Endothelial cell of umbilical vein (primary cell): ENCODE measurements at regions not wholly inside any gene's neighbourhood (a gene's known extent, or its start where the extent isn't known, plus 50 kb on each side); places are given as distances from the start of the nearest gene placed in this dataset.

Experiments used
- BruUV-seq: library from RNA; stranded (reverse); fragments of 400-500 nt; replicated peaks from 2 replicates; lab custom pipeline; 2021; lab: Mats Ljungman, UMichigan
- CTCF ChIA-PET: fragments of 300-600, 350-600 bp; sonication (Branson Sonifier 250); formaldehyde crosslinking; loops from one replicate; lab custom pipeline; 2021; ENCODE audit warnings: antibody characterized with exemption, inconsistent platforms; lab: Charles Lee
- POLR2A ChIA-PET: fragments of 300-600, 350-600 bp; sonication (Branson Sonifier 250); formaldehyde crosslinking; loops from one replicate; lab custom pipeline; 2021; ENCODE audit warnings: antibody characterized with exemption, inconsistent platforms; lab: Charles Lee
- DNase-seq: peaks from one replicate; pipeline ENCODE4 v3.0.0-alpha.2; 2011; ENCODE audit warnings: low read depth, low spot score
- FAIRE-seq: peaks from 2 replicates; lab custom pipeline; 2011; peaks lifted over from hg19 to GRCh38; lab: Jason Lieb, UNC
- H2AFZ ChIP-seq: 2 replicates; pipeline ENCODE4 v1.6.0; 2012; ENCODE audit warnings: low read depth, low read length, control low read depth, inconsistent platforms
- H3K27ac ChIP-seq: 2 replicates; pipeline ENCODE4 v1.5.1; 2011; ENCODE audit warnings: low read depth, mild to moderate bottlenecking, control low read depth, low read length, moderate library complexity; ENCODE audit not compliant: insufficient read depth
- H3K27me3 ChIP-seq, 2 experiments: 2 replicates each; pipeline versions ENCODE4 v1.6.0 to v1.6.1; 2011; ENCODE audit warnings: low read length in 2 of 2, mixed read lengths in 1 of 2; ENCODE audit not compliant: control insufficient read depth in 2 of 2, insufficient read depth in 2 of 2
- H3K36me3 ChIP-seq, 2 experiments: 2 replicates in 1 of 2; 3 replicates in 1 of 2; pipeline ENCODE4 v1.5.1; 2011; ENCODE audit warnings: low read length in 2 of 2, mild to moderate bottlenecking in 1 of 2, moderate library complexity in 1 of 2; ENCODE audit not compliant: control insufficient read depth in 2 of 2, insufficient read depth in 2 of 2; ENCODE audit errors: extremely low read depth in 1 of 2
- H3K4me1 ChIP-seq: 3 replicates; pipeline ENCODE4 v1.5.1; 2011; ENCODE audit warnings: mild to moderate bottlenecking, low read length; ENCODE audit not compliant: control insufficient read depth, insufficient read depth; ENCODE audit errors: extremely low read depth
- H3K4me2 ChIP-seq: 2 replicates; pipeline ENCODE4 v1.6.1; 2011; ENCODE audit warnings: low read length, control low read depth, mixed read lengths; ENCODE audit not compliant: insufficient read depth
- H3K4me3 ChIP-seq, 3 experiments: fragments of 200-600 bp in 1 of 3; sonication (generic), shearing (Covaris generic) in 1 of 3; replicated peaks in 1 of 3; 2 replicates each; pipeline ENCODE4 v1.5.1; 2011 to 2016; ENCODE audit warnings: control low read depth in 3 of 3, low read length in 3 of 3, mild to moderate bottlenecking in 2 of 3, inconsistent platforms in 1 of 3, low read depth in 1 of 3, moderate library complexity in 1 of 3; ENCODE audit not compliant: insufficient read depth in 1 of 3
- H3K79me2 ChIP-seq: 2 replicates; pipeline ENCODE4 v1.6.0; 2012; ENCODE audit warnings: low read length, inconsistent platforms; ENCODE audit not compliant: control insufficient read depth, insufficient read depth
- H3K9ac ChIP-seq: replicated peaks from 2 replicates; pipeline ENCODE3; 2011; ENCODE audit warnings: low read length, control low read depth; ENCODE audit not compliant: insufficient read depth; ENCODE audit errors: extremely low read depth
- H3K9me1 ChIP-seq: replicated peaks from 3 replicates; pipeline ENCODE4 v1.6.0; 2011; ENCODE audit warnings: mild to moderate bottlenecking, low read length; ENCODE audit not compliant: control insufficient read depth, insufficient read depth; ENCODE audit errors: extremely low read depth
- H3K9me3 ChIP-seq: replicated peaks from 2 replicates; pipeline ENCODE4 v1.5.1; 2012; ENCODE audit warnings: low read length, inconsistent platforms; ENCODE audit not compliant: control insufficient read depth, insufficient read depth
- H4K20me1 ChIP-seq: replicated peaks from 2 replicates; pipeline ENCODE3; 2011; ENCODE audit warnings: mild to moderate bottlenecking, low read length; ENCODE audit not compliant: control insufficient read depth, insufficient read depth; ENCODE audit errors: extremely low read depth
- EZH2 ChIP-seq: IDR thresholded peaks from 2 replicates; pipeline ENCODE4 v1.6.1; 2012; ENCODE audit warnings: borderline replicate concordance, low read depth, mild to moderate bottlenecking, moderate library complexity, low read length, inconsistent platforms; ENCODE audit not compliant: severe bottlenecking
- FOS ChIP-seq: IDR thresholded peaks from 2 replicates; pipeline ENCODE4 v1.6.1; 2011; ENCODE audit warnings: mild to moderate bottlenecking, low read length, moderate library complexity, borderline replicate concordance; ENCODE audit not compliant: insufficient read depth
- GATA2 ChIP-seq: IDR thresholded peaks from 2 replicates; pipeline ENCODE4 v1.7.0; 2011; ENCODE audit warnings: low read depth, mild to moderate bottlenecking, moderate library complexity, mixed read lengths, low read length; ENCODE audit not compliant: insufficient read length, insufficient read depth
- JUN ChIP-seq: IDR thresholded peaks from 2 replicates; pipeline ENCODE4 v1.6.1; 2011; ENCODE audit warnings: borderline replicate concordance, low read depth; ENCODE audit not compliant: insufficient read length, insufficient read depth
- MYC ChIP-seq: IDR thresholded peaks from one replicate; pipeline ENCODE4 v1.6.1; 2011; ENCODE audit warnings: mild to moderate bottlenecking, low read depth, low read length
- POLR2A ChIP-seq: IDR thresholded peaks from 2 replicates; pipeline ENCODE4 v1.6.1; 2012; ENCODE audit warnings: low read depth, mild to moderate bottlenecking, control low read depth, low read length
- POLR2AphosphoS5 ChIP-seq: IDR thresholded peaks from 2 replicates; pipeline ENCODE4 v1.6.1; 2012; ENCODE audit warnings: low read depth, mild to moderate bottlenecking, control low read depth, low read length, moderate library complexity; ENCODE audit not compliant: insufficient read depth
- dilution Hi-C: fragments of 300-500 bp; cut with MboI; formaldehyde crosslinking; loops from one replicate; pipeline ENCODE4 v1.15.0; 2019; ENCODE audit warnings: low sequenced_read_pairs; ENCODE audit not compliant: extremely low pct_ligation_motif_present
- intact Hi-C: fragments of 100-400 bp; cut with micrococcal nuclease; formaldehyde crosslinking; loops from one replicate; pipeline ENCODE4 v1.10.0; 2022
- TF ChIP-seq, protein P1 (sequence below), 2 donors: IDR thresholded peaks; 1 replicate in 1 of 2; 2 replicates in 1 of 2; pipeline ENCODE4 v1.5.1; 2011; ENCODE audit warnings: low read length in 2 of 2, mild to moderate bottlenecking in 2 of 2, moderate library complexity in 2 of 2, control low read depth in 1 of 2, inconsistent platforms in 1 of 2, low read depth in 1 of 2; ENCODE audit not compliant: insufficient read depth in 1 of 2; ENCODE audit errors: extremely low read depth in 1 of 2
- TF ChIP-seq, protein P2 (sequence below): IDR thresholded peaks from 2 replicates; pipeline ENCODE4 v1.6.1; 2011; ENCODE audit not compliant: insufficient read depth, insufficient read length

DNA sequence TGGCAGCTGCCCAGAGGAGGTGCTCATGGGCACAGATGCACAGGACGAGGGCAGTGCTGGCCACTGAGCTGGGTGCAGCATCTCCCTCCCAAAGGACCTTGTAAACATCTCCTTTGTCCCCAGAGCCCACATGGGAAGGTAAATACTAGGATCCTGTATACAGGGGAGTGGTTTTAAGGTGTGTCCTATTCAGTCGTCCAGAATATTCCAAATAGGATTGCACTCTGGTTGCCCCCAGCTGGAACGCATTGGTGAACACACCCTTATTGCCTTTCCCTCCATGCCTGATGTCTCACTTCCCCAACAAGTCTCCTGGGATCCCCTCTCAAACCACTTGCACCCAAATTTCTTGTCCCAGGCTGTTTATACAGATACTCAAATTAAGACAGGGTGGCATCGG lies 152.0 kb upstream of the PCBD1 start:
- Histone ChIP-seq H3K4me3 (no peak overlapping the region), H3K9me3 (no peaks in the 10 kb centered on the region), H3K27me3 (no peaks in the 10 kb centered on the region), H4K20me1 (no peaks in the 10 kb centered on the region), H3K36me3 (no peaks in the 10 kb centered on the region), H3K4me1 (no peaks in the 10 kb centered on the region), H3K9me1 (no peaks in the 10 kb centered on the region), H3K27ac (no peak overlapping the region), H2AFZ (no peak overlapping the region), H3K9ac (no peak overlapping the region), H3K79me2 (no peaks in the 10 kb centered on the region), H3K4me2 (no peak overlapping the region)
- ChIA-PET CTCF (no interaction called here), POLR2A (no interaction called here)
- no TSS peak for BruUV-seq
- FAIRE-seq, result no peak
- TF ChIP-seq, protein P1, sequence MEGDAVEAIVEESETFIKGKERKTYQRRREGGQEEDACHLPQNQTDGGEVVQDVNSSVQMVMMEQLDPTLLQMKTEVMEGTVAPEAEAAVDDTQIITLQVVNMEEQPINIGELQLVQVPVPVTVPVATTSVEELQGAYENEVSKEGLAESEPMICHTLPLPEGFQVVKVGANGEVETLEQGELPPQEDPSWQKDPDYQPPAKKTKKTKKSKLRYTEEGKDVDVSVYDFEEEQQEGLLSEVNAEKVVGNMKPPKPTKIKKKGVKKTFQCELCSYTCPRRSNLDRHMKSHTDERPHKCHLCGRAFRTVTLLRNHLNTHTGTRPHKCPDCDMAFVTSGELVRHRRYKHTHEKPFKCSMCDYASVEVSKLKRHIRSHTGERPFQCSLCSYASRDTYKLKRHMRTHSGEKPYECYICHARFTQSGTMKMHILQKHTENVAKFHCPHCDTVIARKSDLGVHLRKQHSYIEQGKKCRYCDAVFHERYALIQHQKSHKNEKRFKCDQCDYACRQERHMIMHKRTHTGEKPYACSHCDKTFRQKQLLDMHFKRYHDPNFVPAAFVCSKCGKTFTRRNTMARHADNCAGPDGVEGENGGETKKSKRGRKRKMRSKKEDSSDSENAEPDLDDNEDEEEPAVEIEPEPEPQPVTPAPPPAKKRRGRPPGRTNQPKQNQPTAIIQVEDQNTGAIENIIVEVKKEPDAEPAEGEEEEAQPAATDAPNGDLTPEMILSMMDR (IDR thresholded peaks at IDR 0.05; ENCODE audit: extremely low read depth in 1 of 2, insufficient read depth in 1 of 2, low read depth in 1 of 2, low read length in 2 of 2), result no peak
- TF ChIP-seq, protein P2, sequence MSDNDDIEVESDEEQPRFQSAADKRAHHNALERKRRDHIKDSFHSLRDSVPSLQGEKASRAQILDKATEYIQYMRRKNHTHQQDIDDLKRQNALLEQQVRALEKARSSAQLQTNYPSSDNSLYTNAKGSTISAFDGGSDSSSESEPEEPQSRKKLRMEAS, result no peak
- no peak for TF ChIP-seq FOS
- TF ChIP-seq EZH2, result no peak
- TF ChIP-seq JUN, result no peak
- no peak for TF ChIP-seq POLR2A
- TF ChIP-seq GATA2, result no peak
- no peak for TF ChIP-seq POLR2AphosphoS5
- no peak for TF ChIP-seq MYC
- DNase-seq, result no peak
- intact Hi-C loops (no loop called here), dilution Hi-C loops (no loop called here)
